Astrocyte of the spinal cord (primary cell): ENCODE measurements at regions not wholly inside any gene's neighbourhood (a gene's known extent, or its start where the extent isn't known, plus 50 kb on each side); places are given as distances from the start of the nearest gene placed in this dataset.
"Not testable (repeated sequence)": the region's sequence is repeated elsewhere in the genome, so short reads cannot be mapped to it uniquely, and the experiment has no call there.

ENCODE experiments used
- DNase-seq: peaks from one replicate; pipeline ENCODE4 v3.0.0; 2011; ENCODE audit warnings: low read depth, low spot score
- H3K4me3 ChIP-seq: 2 replicates; pipeline ENCODE4 v1.5.1; 2011; ENCODE audit warnings: low read depth, mild to moderate bottlenecking, low read length, moderate library complexity
- CTCF ChIP-seq: IDR thresholded peaks from 2 replicates; pipeline ENCODE4 v1.5.1; 2012; ENCODE audit warnings: low read depth, mild to moderate bottlenecking, low read length, inconsistent platforms
- in situ Hi-C: cut with HindIII; loops from 2 replicates; pipeline ENCODE4 v1.10.0; 2017; ENCODE audit warnings: low sequenced_read_pairs

GRCh38 chr6:134634466-134634865, 315.4 kb downstream of the ALDH8A1 start:
- H3K4me3 ChIP-seq: no peak overlapping the region
- TF ChIP-seq CTCF: no peak
- in situ Hi-C loops: no loop called here
- DNase-seq: no peak

GRCh38 chr6:134632982-134633940, 315.3 kb upstream of the SGK1 start:
- in situ Hi-C loops, DNase-seq, H3K4me3 ChIP-seq: not testable (repeated sequence)

- DNase-seq: no peak
- H3K4me3 ChIP-seq: no peak overlapping the region
- in situ Hi-C loops: no loop called here
- no peak for TF ChIP-seq CTCF
Observed at GRCh38 chr6:134632024-134632423, 314.1 kb upstream of the SGK1 start.

- TF ChIP-seq CTCF: no peak
- DNase-seq: no peak
- in situ Hi-C loops: no loop called here
- H3K4me3 ChIP-seq: no peak overlapping the region
Observed at GRCh38 chr6:134631398-134631924, 313.5 kb upstream of the SGK1 start.

- in situ Hi-C loops: no loop called here
- DNase-seq: no peak
- no peak for TF ChIP-seq CTCF
- H3K4me3 ChIP-seq: no peak overlapping the region
Observed at GRCh38 chr6:134630508-134631121, 312.7 kb upstream of the SGK1 start.

GRCh38 chr6:134628154-134628553, 310.2 kb upstream of the SGK1 start:
- in situ Hi-C loops: no loop called here

More at GRCh38 chr6:134628154-134628553, 310.2 kb upstream of the SGK1 start:
- DNase-seq: no peak
- no peak for TF ChIP-seq CTCF
- no peak overlapping the region for H3K4me3 ChIP-seq
